Astrocyte of the cerebellum (primary cell): ENCODE measurements at regions not wholly inside any gene's neighbourhood (a gene's known extent, or its start where the extent isn't known, plus 50 kb on each side); places are given as distances from the start of the nearest gene placed in this dataset.

Source experiments
- DNase-seq: peaks from one replicate; pipeline ENCODE4 v3.0.0-alpha.2; 2011; ENCODE audit warnings: low read depth
- H3K4me3 ChIP-seq: 2 replicates; pipeline ENCODE4 v1.5.1; 2011; ENCODE audit warnings: mild to moderate bottlenecking, low read depth, low read length, moderate library complexity
- CTCF ChIP-seq: IDR thresholded peaks from 2 replicates; pipeline ENCODE4 v1.5.1; 2012; ENCODE audit warnings: low read length, low read depth, moderate library complexity, mild to moderate bottlenecking; ENCODE audit errors: missing control alignments
- in situ Hi-C: cut with HindIII; loops from 2 replicates; pipeline ENCODE4 v1.10.0; 2017; ENCODE audit warnings: low sequenced_read_pairs

GRCh38 chr16:79449067-79449769 lies 151.3 kb downstream of the MAF start:
- DNase-seq = no peak
- in situ Hi-C loops = no loop called here
- no peak for TF ChIP-seq CTCF

GRCh38 chr16:79444572-79444971 lies 156.0 kb downstream of the MAF start:
- in situ Hi-C loops = no loop called here
- H3K4me3 ChIP-seq = no peak overlapping the region
- TF ChIP-seq CTCF = no peak
- no peak for DNase-seq

More at GRCh38 chr16:79449067-79449769, 151.3 kb downstream of the MAF start:
- no peak overlapping the region for H3K4me3 ChIP-seq

GRCh38 chr16:79439901-79440300 lies 160.6 kb downstream of the MAF start:
- TF ChIP-seq CTCF = no peak
- H3K4me3 ChIP-seq = no peak overlapping the region
- DNase-seq = no peak
- in situ Hi-C loops = no loop called here

GRCh38 chr16:79437764-79438751 lies 162.5 kb downstream of the MAF start:
- H3K4me3 ChIP-seq = peak overlapping the region; percentile 20
- peak; percentile 31 for DNase-seq
- TF ChIP-seq CTCF = no peak
- in situ Hi-C loops = no loop called here

- DNase-seq = no peak
- in situ Hi-C loops = no loop called here
These were observed 163.7 kb downstream of the MAF start for GRCh38 chr16:79436885-79437284.

GRCh38 chr16:79434771-79435170 lies 165.8 kb downstream of the MAF start:
- no peak for DNase-seq
- H3K4me3 ChIP-seq = no peak overlapping the region
- no peak for TF ChIP-seq CTCF
- in situ Hi-C loops = no loop called here

More at GRCh38 chr16:79436885-79437284, 163.7 kb downstream of the MAF start:
- no peak overlapping the region for H3K4me3 ChIP-seq
- no peak for TF ChIP-seq CTCF
